PC-9 (cell line): ENCODE measurements at regions not wholly inside any gene's neighbourhood (a gene's known extent, or its start where the extent isn't known, plus 50 kb on each side); places are given as distances from the start of the nearest gene placed in this dataset.

Experiments used
- EZH2 ChIP-seq: fragments of 200-600 bp; sonication (generic); IDR thresholded peaks from 2 replicates; pipeline ENCODE4 v1.8.0; 2017; ENCODE audit warnings: antibody characterized with exemption, low read depth
- TF ChIP-seq, protein P1 (sequence below): fragments of 200-600 bp; sonication (generic); conservative IDR thresholded peaks from 2 replicates; pipeline ENCODE4 v1.6.1; 2017; ENCODE audit warnings: mixed run types, antibody characterized with exemption, mild to moderate bottlenecking, moderate library complexity

DNA sequence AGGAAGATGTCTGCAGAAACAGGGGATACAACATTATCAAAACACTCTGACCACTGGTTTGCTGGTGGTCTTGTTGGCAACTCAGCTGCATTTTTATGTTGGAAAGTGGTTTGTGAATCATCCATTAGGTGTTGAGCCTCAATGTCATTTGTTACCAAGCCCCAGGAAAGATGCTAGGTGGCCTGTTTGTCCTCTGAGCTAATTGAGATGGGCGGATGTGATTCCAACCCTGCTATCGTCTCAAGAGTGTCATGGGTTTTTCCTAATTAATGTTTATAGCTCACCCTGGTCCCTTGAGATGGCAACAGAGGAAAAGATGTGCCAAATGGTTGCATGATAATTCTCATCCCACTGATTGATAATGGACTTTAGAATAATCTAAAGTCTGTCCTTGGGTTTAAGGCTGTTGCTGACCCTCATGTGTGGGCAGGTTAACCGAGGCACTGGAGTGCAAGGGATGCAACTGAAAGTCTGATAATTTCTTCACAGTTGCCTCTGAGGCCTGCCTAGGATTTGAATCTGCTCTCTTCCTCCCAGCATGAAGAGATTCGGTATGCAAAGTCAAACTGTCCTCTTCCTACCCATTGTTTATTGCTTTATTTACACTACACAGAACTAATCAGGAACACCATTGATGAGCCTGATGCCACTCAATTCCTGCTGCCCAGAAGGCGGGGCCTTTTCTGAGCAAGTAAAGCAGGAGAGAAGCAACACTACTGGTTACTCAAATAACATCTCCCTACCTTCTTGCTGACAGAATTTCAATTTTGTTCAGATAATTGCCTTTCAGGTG, 166.2 kb upstream of the TBC1D5 start:
- TF ChIP-seq, protein P1, sequence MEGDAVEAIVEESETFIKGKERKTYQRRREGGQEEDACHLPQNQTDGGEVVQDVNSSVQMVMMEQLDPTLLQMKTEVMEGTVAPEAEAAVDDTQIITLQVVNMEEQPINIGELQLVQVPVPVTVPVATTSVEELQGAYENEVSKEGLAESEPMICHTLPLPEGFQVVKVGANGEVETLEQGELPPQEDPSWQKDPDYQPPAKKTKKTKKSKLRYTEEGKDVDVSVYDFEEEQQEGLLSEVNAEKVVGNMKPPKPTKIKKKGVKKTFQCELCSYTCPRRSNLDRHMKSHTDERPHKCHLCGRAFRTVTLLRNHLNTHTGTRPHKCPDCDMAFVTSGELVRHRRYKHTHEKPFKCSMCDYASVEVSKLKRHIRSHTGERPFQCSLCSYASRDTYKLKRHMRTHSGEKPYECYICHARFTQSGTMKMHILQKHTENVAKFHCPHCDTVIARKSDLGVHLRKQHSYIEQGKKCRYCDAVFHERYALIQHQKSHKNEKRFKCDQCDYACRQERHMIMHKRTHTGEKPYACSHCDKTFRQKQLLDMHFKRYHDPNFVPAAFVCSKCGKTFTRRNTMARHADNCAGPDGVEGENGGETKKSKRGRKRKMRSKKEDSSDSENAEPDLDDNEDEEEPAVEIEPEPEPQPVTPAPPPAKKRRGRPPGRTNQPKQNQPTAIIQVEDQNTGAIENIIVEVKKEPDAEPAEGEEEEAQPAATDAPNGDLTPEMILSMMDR = no peak
- TF ChIP-seq EZH2 = no peak
